ENCODE measurements at regions not wholly inside any gene's neighbourhood (a gene's known extent, or its start where the extent isn't known, plus 50 kb on each side); places are given as distances from the start of the nearest gene placed in this dataset.

GRCh38 chr6:50952092-50952907 is 133.6 kb downstream of the TFAP2B start:
- no peak for TF ChIP-seq CTCF (conservative IDR thresholded peaks at IDR 0.05)
- Mint-ChIP-seq H3K4me3 (peak overlapping the region; percentile 52), H3K27me3 (no peaks in the 10 kb centered on the region), H3K36me3 (no peaks in the 10 kb centered on the region), H3K27ac (peak overlapping the region; percentile 86), H3K9me3 (no peaks in the 10 kb centered on the region), H3K4me1 (ENCODE audit: unreplicated experiment) (peaks cover 8% of the 10 kb centered on the region)
- DNase-seq (ENCODE audit: extremely low spot score, unreplicated experiment), result no peak

GRCh38 chr6:50956014-50956413 is 137.3 kb downstream of the TFAP2B start:
- DNase-seq (ENCODE audit: extremely low spot score, unreplicated experiment), result no peak
- no peaks in the 10 kb centered on the region for H3K27me3 Mint-ChIP-seq
- peaks cover 8% of the 10 kb centered on the region for H3K4me1 Mint-ChIP-seq (ENCODE audit: unreplicated experiment)
- TF ChIP-seq CTCF (conservative IDR thresholded peaks at IDR 0.05), result no peak
- no peaks in the 10 kb centered on the region for H3K36me3 Mint-ChIP-seq
- H3K27ac Mint-ChIP-seq, result no peak overlapping the region
- no peak overlapping the region for H3K4me3 Mint-ChIP-seq
- no peaks in the 10 kb centered on the region for H3K9me3 Mint-ChIP-seq

GRCh38 chr6:50958148-50958697 is 139.6 kb downstream of the TFAP2B start:
- TF ChIP-seq CTCF (conservative IDR thresholded peaks at IDR 0.05), result no peak
- no peaks in the 10 kb centered on the region for H3K27me3 Mint-ChIP-seq

GRCh38 chr6:50959081-50959641 is 140.5 kb downstream of the TFAP2B start:
- no peaks in the 10 kb centered on the region for H3K9me3 Mint-ChIP-seq

More at GRCh38 chr6:50958148-50958697, 139.6 kb downstream of the TFAP2B start:
- Mint-ChIP-seq H3K4me3 (no peak overlapping the region), H3K36me3 (no peaks in the 10 kb centered on the region), H3K27ac (no peak overlapping the region), H3K4me1 (ENCODE audit: unreplicated experiment) (no peaks in the 10 kb centered on the region), H3K9me3 (no peaks in the 10 kb centered on the region)
- DNase-seq (ENCODE audit: extremely low spot score, unreplicated experiment), result no peak

GRCh38 chr6:50961611-50962010 is 142.9 kb downstream of the TFAP2B start:
- H3K36me3 Mint-ChIP-seq, result no peaks in the 10 kb centered on the region
- no peak overlapping the region for H3K27ac Mint-ChIP-seq
- no peaks in the 10 kb centered on the region for H3K9me3 Mint-ChIP-seq
- no peaks in the 10 kb centered on the region for H3K4me1 Mint-ChIP-seq (ENCODE audit: unreplicated experiment)
- TF ChIP-seq CTCF (conservative IDR thresholded peaks at IDR 0.05), result no peak
- no peak overlapping the region for H3K4me3 Mint-ChIP-seq
- DNase-seq (ENCODE audit: extremely low spot score, unreplicated experiment), result no peak
- H3K27me3 Mint-ChIP-seq, result no peaks in the 10 kb centered on the region

More at GRCh38 chr6:50959081-50959641, 140.5 kb downstream of the TFAP2B start:
- TF ChIP-seq CTCF (conservative IDR thresholded peaks at IDR 0.05), result no peak
- Mint-ChIP-seq H3K27ac (no peak overlapping the region), H3K36me3 (no peaks in the 10 kb centered on the region), H3K4me1 (ENCODE audit: unreplicated experiment) (no peaks in the 10 kb centered on the region), H3K4me3 (no peak overlapping the region), H3K27me3 (no peaks in the 10 kb centered on the region)
- DNase-seq (ENCODE audit: extremely low spot score, unreplicated experiment), result no peak
